ENCODE measurements at regions not wholly inside any gene's neighbourhood (a gene's known extent, or its start where the extent isn't known, plus 50 kb on each side); places are given as distances from the start of the nearest gene placed in this dataset.

DNA sequence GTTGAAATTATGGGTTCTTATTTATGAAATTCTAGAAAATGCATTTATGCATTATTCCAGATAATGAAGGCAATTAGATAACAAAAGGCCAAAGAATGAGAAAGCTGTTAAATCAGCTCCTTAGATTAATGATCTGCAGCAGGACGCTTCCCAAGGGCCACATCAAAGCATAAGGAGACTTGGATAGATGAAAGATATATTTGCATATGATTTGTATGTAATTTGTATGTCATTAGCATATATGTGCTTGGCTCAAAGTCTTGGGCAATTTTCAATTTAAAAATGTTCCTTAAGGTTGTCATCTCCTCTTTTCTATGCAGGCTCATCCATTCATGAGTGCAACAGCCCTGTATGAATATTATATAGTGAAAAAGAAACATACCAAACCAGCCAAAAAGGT lies 126.8 kb upstream of the IRS2 start:
- peaks cover 0 to 8% (median 2%) of the 10 kb centered on the region in 4 donors for H3K9me3 ChIP-seq (ENCODE audit: control insufficient read depth in 4 of 4, insufficient read depth in 3 of 4, low read length in 3 of 4)
- peaks cover 0 to 4% (median 2%) of the 10 kb centered on the region in 3 donors for H3K27me3 ChIP-seq (ENCODE audit: control insufficient read depth in 3 of 3, insufficient read depth in 3 of 3, low read length in 2 of 3)
- WGBS, 2 donors: 78 to 97% methylated on average over 1 of the region's 1 CpG
- no peaks in the 10 kb centered on the region for H3K4me1 ChIP-seq (ENCODE audit: control insufficient read depth in 5 of 5, insufficient read depth in 5 of 5, low read length in 5 of 5)
- no peak for ATAC-seq (ENCODE audit: insufficient read depth, low FRiP score)
- no peak overlapping the region for H3K27ac ChIP-seq (ENCODE audit: low read depth in 1 of 2, low read length in 1 of 2)
- no peak for DNase-seq
- TF ChIP-seq, protein P1, sequence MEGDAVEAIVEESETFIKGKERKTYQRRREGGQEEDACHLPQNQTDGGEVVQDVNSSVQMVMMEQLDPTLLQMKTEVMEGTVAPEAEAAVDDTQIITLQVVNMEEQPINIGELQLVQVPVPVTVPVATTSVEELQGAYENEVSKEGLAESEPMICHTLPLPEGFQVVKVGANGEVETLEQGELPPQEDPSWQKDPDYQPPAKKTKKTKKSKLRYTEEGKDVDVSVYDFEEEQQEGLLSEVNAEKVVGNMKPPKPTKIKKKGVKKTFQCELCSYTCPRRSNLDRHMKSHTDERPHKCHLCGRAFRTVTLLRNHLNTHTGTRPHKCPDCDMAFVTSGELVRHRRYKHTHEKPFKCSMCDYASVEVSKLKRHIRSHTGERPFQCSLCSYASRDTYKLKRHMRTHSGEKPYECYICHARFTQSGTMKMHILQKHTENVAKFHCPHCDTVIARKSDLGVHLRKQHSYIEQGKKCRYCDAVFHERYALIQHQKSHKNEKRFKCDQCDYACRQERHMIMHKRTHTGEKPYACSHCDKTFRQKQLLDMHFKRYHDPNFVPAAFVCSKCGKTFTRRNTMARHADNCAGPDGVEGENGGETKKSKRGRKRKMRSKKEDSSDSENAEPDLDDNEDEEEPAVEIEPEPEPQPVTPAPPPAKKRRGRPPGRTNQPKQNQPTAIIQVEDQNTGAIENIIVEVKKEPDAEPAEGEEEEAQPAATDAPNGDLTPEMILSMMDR (IDR thresholded peaks at IDR 0.05; ENCODE audit: control extremely low read depth, extremely low read depth): no peak
- H3K36me3 ChIP-seq (ENCODE audit: control insufficient read depth in 4 of 4, insufficient read depth in 4 of 4, low read length in 4 of 4): no peaks in the 10 kb centered on the region
- H3K4me3 ChIP-seq: no peak overlapping the region
- no peak overlapping the region for H3K9ac ChIP-seq (ENCODE audit: insufficient read depth in 1 of 2, low read length in 2 of 2)

DNA sequence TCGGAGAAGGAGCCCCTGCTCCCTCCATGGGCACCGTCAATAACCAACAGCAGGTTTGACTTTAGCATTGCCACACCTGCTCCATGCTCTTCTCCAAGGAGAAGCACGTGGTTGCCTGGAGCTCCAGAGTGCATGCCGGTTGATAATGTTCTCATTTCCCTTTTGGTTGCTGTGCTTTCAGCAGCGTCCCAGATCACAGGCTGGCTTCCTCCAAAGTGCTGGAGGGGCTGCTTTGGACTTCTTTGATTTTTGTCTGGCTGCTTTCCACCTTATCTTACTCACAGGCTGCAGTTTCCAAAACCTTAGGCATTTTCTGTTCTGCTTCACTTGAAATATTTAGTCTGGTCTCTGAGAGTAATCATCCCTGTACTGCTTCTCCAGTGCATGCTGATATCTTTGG lies 123.8 kb upstream of the IRS2 start:
- WGBS, 2 donors: 65 to 67% methylated on average over 5 of the region's 5 CpGs
- peaks cover 0 to 6% (median 2%) of the 10 kb centered on the region in 4 donors for H3K9me3 ChIP-seq (ENCODE audit: control insufficient read depth in 4 of 4, insufficient read depth in 3 of 4, low read length in 3 of 4)
- no peak overlapping the region for H3K9ac ChIP-seq (ENCODE audit: insufficient read depth in 1 of 2, low read length in 2 of 2)
- TF ChIP-seq, protein P1 (IDR thresholded peaks at IDR 0.05; ENCODE audit: control extremely low read depth, extremely low read depth): no peak
- H3K4me1 ChIP-seq (ENCODE audit: control insufficient read depth in 5 of 5, insufficient read depth in 5 of 5, low read length in 5 of 5): no peaks in the 10 kb centered on the region
- DNase-seq: peak; percentile 24 to 73 (median 48)
- H3K27ac ChIP-seq (ENCODE audit: low read depth in 1 of 2, low read length in 1 of 2): no peak overlapping the region
- peaks cover 0 to 9% (median 0%) of the 10 kb centered on the region in 3 donors for H3K27me3 ChIP-seq (ENCODE audit: control insufficient read depth in 3 of 3, insufficient read depth in 3 of 3, low read length in 2 of 3)
- ATAC-seq (ENCODE audit: insufficient read depth, low FRiP score): no peak
- no peak overlapping the region for H3K4me3 ChIP-seq
- no peaks in the 10 kb centered on the region for H3K36me3 ChIP-seq (ENCODE audit: control insufficient read depth in 4 of 4, insufficient read depth in 4 of 4, low read length in 4 of 4)

DNA sequence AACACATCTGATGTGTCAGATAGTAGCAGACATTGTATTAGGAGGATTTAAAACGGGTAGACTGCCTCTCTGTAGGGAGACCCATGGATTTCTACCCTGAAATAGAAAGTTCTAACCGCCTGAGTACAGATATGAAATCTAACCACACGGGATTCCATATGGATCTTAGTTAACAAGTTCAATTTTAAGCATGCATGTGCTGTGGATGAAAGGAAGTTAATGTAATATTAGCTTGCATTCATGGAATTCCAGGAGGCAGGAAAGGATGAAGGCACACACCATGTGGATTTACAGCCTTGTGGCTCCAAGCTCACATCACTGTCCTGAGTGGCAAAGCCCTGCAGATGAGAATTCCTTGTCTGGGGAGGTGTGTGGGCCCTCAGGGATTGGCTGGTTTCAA lies 120.6 kb upstream of the IRS2 start:
- WGBS, 2 donors: 56 to 61% methylated on average over 3 of the region's 3 CpGs
- Histone ChIP-seq H3K9me3 (ENCODE audit: control insufficient read depth in 4 of 4, insufficient read depth in 3 of 4, low read length in 3 of 4) (peaks cover 0 to 6% (median 2%) of the 10 kb centered on the region in 4 donors), H3K36me3 (ENCODE audit: control insufficient read depth in 4 of 4, insufficient read depth in 4 of 4, low read length in 4 of 4) (no peaks in the 10 kb centered on the region), H3K27me3 (ENCODE audit: control insufficient read depth in 3 of 3, insufficient read depth in 3 of 3, low read length in 2 of 3) (peaks cover 0 to 9% (median 0%) of the 10 kb centered on the region in 3 donors), H3K4me1 (ENCODE audit: control insufficient read depth in 5 of 5, insufficient read depth in 5 of 5, low read length in 5 of 5) (no peaks in the 10 kb centered on the region), H3K9ac (ENCODE audit: insufficient read depth in 1 of 2, low read length in 2 of 2) (no peak overlapping the region), H3K4me3 (no peak overlapping the region), H3K27ac (ENCODE audit: low read depth in 1 of 2, low read length in 1 of 2) (no peak overlapping the region)
- ATAC-seq (ENCODE audit: insufficient read depth, low FRiP score) (no peak), DNase-seq (no peak)
- TF ChIP-seq, protein P1 (IDR thresholded peaks at IDR 0.05; ENCODE audit: control extremely low read depth, extremely low read depth): no peak

DNA sequence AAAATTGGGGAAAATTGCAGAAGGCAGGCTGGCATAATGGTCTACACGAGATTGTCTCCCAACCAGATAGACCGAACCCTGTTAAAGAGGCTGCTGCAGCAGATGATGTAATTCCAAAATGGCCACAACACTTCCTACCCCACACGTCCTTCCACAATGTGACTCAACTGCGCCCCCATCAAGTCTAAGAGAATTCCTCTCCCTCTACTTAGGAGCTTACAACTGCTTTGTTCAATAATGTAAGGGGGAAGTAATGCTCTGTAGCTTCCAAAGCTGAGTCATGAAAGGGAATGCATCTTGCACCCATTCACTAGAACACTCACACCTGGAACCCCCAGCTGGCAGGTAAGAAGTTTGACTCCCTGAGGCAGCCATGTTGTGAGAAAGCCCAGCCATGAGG lies 117.8 kb upstream of the IRS2 start:
- no peak overlapping the region for H3K4me3 ChIP-seq
- 65 to 66% methylated on average over 4 of the region's 4 CpGs for WGBS, 2 donors
- peaks cover 0 to 4% (median 2%) of the 10 kb centered on the region in 4 donors for H3K9me3 ChIP-seq (ENCODE audit: control insufficient read depth in 4 of 4, insufficient read depth in 3 of 4, low read length in 3 of 4)
- no peaks in the 10 kb centered on the region for H3K36me3 ChIP-seq (ENCODE audit: control insufficient read depth in 4 of 4, insufficient read depth in 4 of 4, low read length in 4 of 4)
- ATAC-seq (ENCODE audit: insufficient read depth, low FRiP score): no peak
- DNase-seq: no peak
- H3K27ac ChIP-seq (ENCODE audit: low read depth in 1 of 2, low read length in 1 of 2): no peak overlapping the region
- H3K9ac ChIP-seq (ENCODE audit: insufficient read depth in 1 of 2, low read length in 2 of 2): no peak overlapping the region
- H3K27me3 ChIP-seq (ENCODE audit: control insufficient read depth in 3 of 3, insufficient read depth in 3 of 3, low read length in 2 of 3): peaks cover 0 to 22% (median 0%) of the 10 kb centered on the region in 3 donors
- peaks cover 0 to 13% (median 7%) of the 10 kb centered on the region in 5 donors for H3K4me1 ChIP-seq (ENCODE audit: control insufficient read depth in 5 of 5, insufficient read depth in 5 of 5, low read length in 5 of 5)
- TF ChIP-seq, protein P1 (IDR thresholded peaks at IDR 0.05; ENCODE audit: control extremely low read depth, extremely low read depth): no peak
